H9 (cell line): ENCODE measurements at regions not wholly inside any gene's neighbourhood (a gene's known extent, or its start where the extent isn't known, plus 50 kb on each side); places are given as distances from the start of the nearest gene placed in this dataset.

ENCODE experiments used
- DNase-seq: peaks from one replicate; pipeline ENCODE4 v3.0.0-alpha.2; 2017
- H2AFZ ChIP-seq: one replicate; pipeline ENCODE4 v1.6.1; 2013; ENCODE audit warnings: mild to moderate bottlenecking, low read length, control low read depth, moderate library complexity
- H2AK5ac ChIP-seq: 2 replicates; pipeline ENCODE4 v1.6.1; 2013; ENCODE audit warnings: low read length, control low read depth, mixed read lengths; ENCODE audit not compliant: insufficient read length
- H2BK120ac ChIP-seq: one replicate; pipeline ENCODE4 v1.6.1; 2013; ENCODE audit warnings: low read depth, mild to moderate bottlenecking, low read length, control low read depth, inconsistent platforms; ENCODE audit not compliant: poor library complexity, severe bottlenecking
- H2BK12ac ChIP-seq: 2 replicates; pipeline ENCODE4 v1.6.1; 2013; ENCODE audit warnings: low read length, control low read depth, mixed read lengths, low read depth; ENCODE audit not compliant: insufficient read length
- H2BK15ac ChIP-seq: 2 replicates; pipeline ENCODE4 v1.6.1; 2013; ENCODE audit warnings: low read depth, low read length, control low read depth
- H2BK20ac ChIP-seq: one replicate; pipeline ENCODE4 v1.6.1; 2013; ENCODE audit warnings: low read depth, mild to moderate bottlenecking, low read length, control low read depth, inconsistent platforms; ENCODE audit not compliant: poor library complexity, severe bottlenecking
- H2BK5ac ChIP-seq: 2 replicates; pipeline ENCODE4 v1.6.1; 2013; ENCODE audit warnings: low read length, control low read depth, mixed read lengths; ENCODE audit not compliant: insufficient read length
- H3K14ac ChIP-seq: 2 replicates; pipeline ENCODE4 v1.6.1; 2013; ENCODE audit warnings: low read length, control low read depth; ENCODE audit not compliant: insufficient read depth
- H3K18ac ChIP-seq: 2 replicates; pipeline ENCODE4 v1.6.1; 2013; ENCODE audit warnings: low read depth, mild to moderate bottlenecking, mixed read lengths, low read length, control low read depth; ENCODE audit not compliant: insufficient read length
- H3K23ac ChIP-seq: 2 replicates; pipeline ENCODE4 v1.6.1; 2013; ENCODE audit warnings: low read length, control low read depth, mixed read lengths, low read depth; ENCODE audit not compliant: insufficient read length
- H3K23me2 ChIP-seq: 2 replicates; pipeline ENCODE4 v1.6.1; 2013; ENCODE audit warnings: low read depth, mild to moderate bottlenecking, mixed read lengths, low read length, control low read depth; ENCODE audit not compliant: insufficient read length, poor library complexity, severe bottlenecking
- H3K27ac ChIP-seq: 2 replicates; pipeline ENCODE4 v1.5.1; 2013; ENCODE audit warnings: low read length, control low read depth, mixed read lengths, low read depth; ENCODE audit not compliant: insufficient read length
- H3K27me3 ChIP-seq: 2 replicates; pipeline ENCODE4 v1.6.1; 2013; ENCODE audit warnings: low read length, control low read depth, inconsistent platforms; ENCODE audit not compliant: insufficient read depth
- H3K4ac ChIP-seq: 2 replicates; pipeline ENCODE4 v1.6.1; 2013; ENCODE audit warnings: low read depth, mild to moderate bottlenecking, control low read depth, inconsistent platforms, low read length, moderate library complexity
- H3K4me1 ChIP-seq: 2 replicates; pipeline ENCODE4 v1.6.1; 2013; ENCODE audit warnings: low read length, control low read depth, inconsistent platforms; ENCODE audit not compliant: insufficient read depth
- H3K4me2 ChIP-seq: 2 replicates; pipeline ENCODE4 v1.6.1; 2013; ENCODE audit warnings: low read length, control low read depth, mixed read lengths; ENCODE audit not compliant: insufficient read length, insufficient read depth
- H3K56ac ChIP-seq: 2 replicates; pipeline ENCODE4 v1.6.1; 2013; ENCODE audit warnings: low read depth, mild to moderate bottlenecking, mixed read lengths, low read length, control low read depth; ENCODE audit not compliant: insufficient read length
- H3K79me1 ChIP-seq: 2 replicates; pipeline ENCODE4 v1.6.1; 2013; ENCODE audit warnings: low read depth, mild to moderate bottlenecking, moderate library complexity, low read length, control low read depth, inconsistent platforms; ENCODE audit not compliant: insufficient read depth, poor library complexity, severe bottlenecking
- H3K79me2 ChIP-seq: 2 replicates; pipeline ENCODE4 v1.6.1; 2013; ENCODE audit warnings: low read length, control low read depth, inconsistent platforms; ENCODE audit not compliant: insufficient read depth
- H3K9ac ChIP-seq: 2 replicates; pipeline ENCODE4 v1.6.1; 2013; ENCODE audit warnings: low read length, control low read depth, mixed read lengths; ENCODE audit not compliant: insufficient read length; ENCODE audit errors: extremely low read depth
- H3K9me3 ChIP-seq: one replicate; pipeline ENCODE4 v1.6.1; 2013; ENCODE audit warnings: low read depth, low read length, inconsistent platforms; ENCODE audit not compliant: control insufficient read depth
- H3T11ph ChIP-seq: one replicate; pipeline ENCODE4 v1.6.1; 2013; ENCODE audit warnings: mild to moderate bottlenecking, low read length, control low read depth, inconsistent platforms
- H4K20me1 ChIP-seq: one replicate; pipeline ENCODE4 v1.6.1; 2013; ENCODE audit not compliant: control insufficient read depth, insufficient read length, insufficient read depth
- H4K5ac ChIP-seq: 2 replicates; pipeline ENCODE4 v1.6.1; 2013; ENCODE audit warnings: low read depth, mild to moderate bottlenecking, mixed read lengths, low read length, control low read depth; ENCODE audit not compliant: insufficient read length
- H4K8ac ChIP-seq: replicated peaks from 2 replicates; pipeline ENCODE4 v1.6.1; 2013; ENCODE audit warnings: low read length, control low read depth, mixed read lengths, low read depth; ENCODE audit not compliant: insufficient read length
- H4K91ac ChIP-seq: 2 replicates; pipeline ENCODE4 v1.6.1; 2013; ENCODE audit warnings: low read depth, mild to moderate bottlenecking, moderate library complexity, mixed read lengths, low read length, control low read depth; ENCODE audit not compliant: insufficient read length
- H3K27ac Mint-ChIP-seq, 3 experiments: 2 replicates in 2 of 3; 3 replicates in 1 of 3; pipeline ENCODE4 v1.8.0; 2020 to 2021; ENCODE audit warnings: mixed read lengths in 3 of 3, mild to moderate bottlenecking in 1 of 3, moderate library complexity in 1 of 3
- H3K27me3 Mint-ChIP-seq: 2 replicates; pipeline ENCODE4 v1.8.0; 2021; ENCODE audit warnings: low read depth, mild to moderate bottlenecking, moderate library complexity, mixed read lengths
- H3K36me3 Mint-ChIP-seq, 3 experiments: 2 replicates in 2 of 3; 3 replicates in 1 of 3; pipeline ENCODE4 v1.8.0; 2020 to 2021; ENCODE audit warnings: low read depth in 3 of 3, mixed read lengths in 3 of 3; ENCODE audit not compliant: insufficient read depth in 1 of 3
- H3K4me1 Mint-ChIP-seq, 2 experiments: 2 replicates each; pipeline ENCODE4 v1.8.0; 2020; ENCODE audit warnings: mixed read lengths in 2 of 2
- H3K4me3 Mint-ChIP-seq, 2 experiments: 2 replicates in 1 of 2; 3 replicates in 1 of 2; pipeline ENCODE4 v1.8.0; 2020 to 2021; ENCODE audit warnings: mild to moderate bottlenecking in 2 of 2, mixed read lengths in 2 of 2, moderate library complexity in 1 of 2
- H3K9me3 Mint-ChIP-seq, 2 experiments: 2 replicates in 1 of 2; 3 replicates in 1 of 2; pipeline ENCODE4 v1.8.0; 2020; ENCODE audit warnings: mild to moderate bottlenecking in 2 of 2, mixed read lengths in 2 of 2, moderate library complexity in 1 of 2
- TF ChIP-seq, protein P1 (sequence below): fragments of 200-600 bp; sonication (generic); conservative IDR thresholded peaks from 3 replicates; pipeline ENCODE4 v1.8.0; 2021; ENCODE audit warnings: antibody characterized with exemption, mild to moderate bottlenecking

DNA sequence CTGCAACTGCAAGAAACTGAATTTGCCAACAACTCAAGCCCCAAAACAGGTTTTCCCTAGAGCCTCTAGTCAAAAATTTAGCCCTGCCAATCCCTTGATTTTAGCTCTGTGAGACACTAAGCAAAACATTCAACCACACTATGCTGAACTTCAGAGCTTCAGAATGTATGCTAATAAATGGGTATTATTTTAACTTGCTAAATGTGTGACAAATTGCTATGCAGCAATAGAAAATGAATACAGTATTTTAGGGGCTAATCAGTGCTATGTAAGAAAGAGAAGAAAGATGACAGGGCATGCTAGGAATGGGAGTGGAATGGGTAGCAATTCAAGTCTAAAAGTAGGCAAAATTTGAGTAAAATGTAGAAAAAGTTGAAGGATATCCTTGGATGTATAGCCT, 223.9 kb upstream of the NOL4 start:
- H2AK5ac ChIP-seq, result no peak overlapping the region
- no peak for DNase-seq
- H2BK20ac ChIP-seq, result no peak overlapping the region
- H3K79me1 ChIP-seq, result no peaks in the 10 kb centered on the region
- no peak overlapping the region for H2BK120ac ChIP-seq
- TF ChIP-seq, protein P1, sequence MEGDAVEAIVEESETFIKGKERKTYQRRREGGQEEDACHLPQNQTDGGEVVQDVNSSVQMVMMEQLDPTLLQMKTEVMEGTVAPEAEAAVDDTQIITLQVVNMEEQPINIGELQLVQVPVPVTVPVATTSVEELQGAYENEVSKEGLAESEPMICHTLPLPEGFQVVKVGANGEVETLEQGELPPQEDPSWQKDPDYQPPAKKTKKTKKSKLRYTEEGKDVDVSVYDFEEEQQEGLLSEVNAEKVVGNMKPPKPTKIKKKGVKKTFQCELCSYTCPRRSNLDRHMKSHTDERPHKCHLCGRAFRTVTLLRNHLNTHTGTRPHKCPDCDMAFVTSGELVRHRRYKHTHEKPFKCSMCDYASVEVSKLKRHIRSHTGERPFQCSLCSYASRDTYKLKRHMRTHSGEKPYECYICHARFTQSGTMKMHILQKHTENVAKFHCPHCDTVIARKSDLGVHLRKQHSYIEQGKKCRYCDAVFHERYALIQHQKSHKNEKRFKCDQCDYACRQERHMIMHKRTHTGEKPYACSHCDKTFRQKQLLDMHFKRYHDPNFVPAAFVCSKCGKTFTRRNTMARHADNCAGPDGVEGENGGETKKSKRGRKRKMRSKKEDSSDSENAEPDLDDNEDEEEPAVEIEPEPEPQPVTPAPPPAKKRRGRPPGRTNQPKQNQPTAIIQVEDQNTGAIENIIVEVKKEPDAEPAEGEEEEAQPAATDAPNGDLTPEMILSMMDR, result no peak
- peaks cover 2 to 11% of the 10 kb centered on the region in 2 experiments; a peak in 3 of 5 replicates for H3K9me3 Mint-ChIP-seq
- no peak overlapping the region for H4K8ac ChIP-seq
- no peak overlapping the region for H3K27ac Mint-ChIP-seq
- no peak overlapping the region for H2AFZ ChIP-seq
- H3K4me1 Mint-ChIP-seq, result no peaks in the 10 kb centered on the region
- H2BK12ac ChIP-seq, result no peak overlapping the region
- H3K4me1 ChIP-seq, result no peaks in the 10 kb centered on the region
- no peaks in the 10 kb centered on the region for H3K27me3 Mint-ChIP-seq
- H3K9ac ChIP-seq, result no peak overlapping the region
- H3K4me3 Mint-ChIP-seq, result no peak overlapping the region
- 0 out of 7 replicates have a peak, but pooled peaks cover 0 to 3% (median 0%) of the 10 kb centered on the region in 3 experiments for H3K36me3 Mint-ChIP-seq
- no peaks in the 10 kb centered on the region for H3K27me3 ChIP-seq
- H4K5ac ChIP-seq, result no peak overlapping the region
- no peaks in the 10 kb centered on the region for H4K20me1 ChIP-seq
- no peaks in the 10 kb centered on the region for H3K9me3 ChIP-seq
- H3K79me2 ChIP-seq, result no peaks in the 10 kb centered on the region
- no peak overlapping the region for H3T11ph ChIP-seq
- H2BK15ac ChIP-seq, result no peak overlapping the region
- no peak overlapping the region for H3K14ac ChIP-seq
- no peak overlapping the region for H3K4me2 ChIP-seq
- H3K27ac ChIP-seq, result no peak overlapping the region
- H3K56ac ChIP-seq, result no peak overlapping the region
- no peaks in the 10 kb centered on the region for H3K23me2 ChIP-seq
- no peak overlapping the region for H3K4ac ChIP-seq
- no peak overlapping the region for H3K18ac ChIP-seq
- no peak overlapping the region for H4K91ac ChIP-seq
- H3K23ac ChIP-seq, result no peak overlapping the region
- H2BK5ac ChIP-seq, result no peak overlapping the region
